ENCODE measurements at regions not wholly inside any gene's neighbourhood (a gene's known extent, or its start where the extent isn't known, plus 50 kb on each side); places are given as distances from the start of the nearest gene placed in this dataset.

DNA sequence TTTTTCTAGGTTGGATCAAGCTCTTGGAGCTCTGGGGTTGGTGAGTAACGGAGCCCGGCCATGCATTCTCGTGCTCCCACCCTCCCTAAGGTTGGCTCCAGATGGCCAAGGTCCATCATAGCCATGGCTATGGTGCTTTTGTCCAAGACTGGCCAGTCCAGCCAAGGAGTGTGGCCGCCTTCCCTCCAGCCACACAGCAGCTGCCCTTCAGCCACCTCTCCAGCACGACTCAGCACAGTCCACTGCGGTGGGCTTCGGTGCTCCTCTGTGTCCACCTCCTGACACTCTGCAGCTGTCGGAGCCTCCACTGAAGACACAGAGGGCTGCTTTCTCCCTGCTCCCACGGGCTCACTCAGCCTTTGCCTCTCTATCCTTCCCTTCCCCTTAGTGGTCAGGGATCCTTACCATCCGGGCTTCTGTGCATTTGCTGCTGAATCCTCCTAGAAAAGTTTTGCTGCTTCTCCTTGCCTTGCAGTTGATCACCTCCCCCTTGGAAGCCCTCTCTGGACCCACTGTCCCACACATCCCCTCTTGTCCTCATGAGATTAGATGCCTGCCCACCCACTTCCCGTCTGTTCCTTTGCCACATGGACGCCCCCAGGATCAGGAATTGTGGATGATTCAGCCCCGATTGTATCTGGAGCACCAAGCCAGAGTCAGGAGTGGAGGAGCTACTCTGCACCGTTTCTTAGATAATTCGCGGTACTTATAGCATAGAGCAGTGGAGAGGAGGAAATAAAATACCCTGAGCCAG, 177.1 kb upstream of the COPS8 start:
- no peak for TF ChIP-seq POLR2A (IDR thresholded peaks at IDR 0.05; ENCODE audit: low read depth, low read length)
- no peak for TF ChIP-seq TAF1 (IDR thresholded peaks at IDR 0.05; ENCODE audit: low read depth, low read length)
- TF ChIP-seq POLR2AphosphoS5 (IDR thresholded peaks at IDR 0.05; ENCODE audit: low read depth, low read length): no peak
- TF ChIP-seq SPI1 (IDR thresholded peaks at IDR 0.05; ENCODE audit: low read depth, low read length): no peak
- TF ChIP-seq POU2F2 (IDR thresholded peaks at IDR 0.05; ENCODE audit: low read depth, low read length): no peak
- TF ChIP-seq PAX5 (IDR thresholded peaks at IDR 0.05; ENCODE audit: insufficient read depth, low read length, severe bottlenecking): no peak
